ENCODE measurements at regions not wholly inside any gene's neighbourhood (a gene's known extent, or its start where the extent isn't known, plus 50 kb on each side); places are given as distances from the start of the nearest gene placed in this dataset.

- intact Hi-C loops (cut with DNase I): no loop called here
- no peaks in the 10 kb centered on the region for H3K36me3 ChIP-seq
- 77 to 86% methylated on average over 13 of the region's 13 CpGs for WGBS, 2 donors
- H3K4me3 ChIP-seq: no peak overlapping the region
- no peaks in the 10 kb centered on the region for H3K27me3 ChIP-seq
- TF ChIP-seq POLR2AphosphoS5 (IDR thresholded peaks at IDR 0.05) (no peak), EP300 (IDR thresholded peaks at IDR 0.05) (no peak), POLR2A (IDR thresholded peaks at IDR 0.05) (no peak), CTCF (IDR thresholded peaks at IDR 0.05) (no peak)
- peaks cover 0 to 27% (median 10%) of the 10 kb centered on the region in 4 donors for H3K4me1 ChIP-seq
- DNase-seq: no peak
- H3K27ac ChIP-seq: peak overlapping the region; percentile 28 to 82 (median 49)
- no peaks in the 10 kb centered on the region for H3K9me3 ChIP-seq
Measured at GRCh38 chr4:41358647-41359421, 102.1 kb downstream of the UCHL1 start.

- H3K4me1 ChIP-seq: peaks cover 0 to 27% (median 10%) of the 10 kb centered on the region in 4 donors
- no peak for TF ChIP-seq CTCF (IDR thresholded peaks at IDR 0.05)
- TF ChIP-seq POLR2A (IDR thresholded peaks at IDR 0.05): no peak
- TF ChIP-seq POLR2AphosphoS5 (IDR thresholded peaks at IDR 0.05): no peak
- no peak for TF ChIP-seq EP300 (IDR thresholded peaks at IDR 0.05)
- no peak overlapping the region for H3K4me3 ChIP-seq
- no peaks in the 10 kb centered on the region for H3K27me3 ChIP-seq
- 55 to 83% methylated on average over 5 of the region's 5 CpGs for WGBS, 2 donors
- DNase-seq: no peak
- peak overlapping the region in 3 of 4 donors; percentile 47 to 82 (median 51) for H3K27ac ChIP-seq
- no peaks in the 10 kb centered on the region for H3K9me3 ChIP-seq
- no peaks in the 10 kb centered on the region for H3K36me3 ChIP-seq
- intact Hi-C loops (cut with DNase I): no loop called here
Measured at GRCh38 chr4:41359422-41359775, 102.7 kb downstream of the UCHL1 start.

DNA sequence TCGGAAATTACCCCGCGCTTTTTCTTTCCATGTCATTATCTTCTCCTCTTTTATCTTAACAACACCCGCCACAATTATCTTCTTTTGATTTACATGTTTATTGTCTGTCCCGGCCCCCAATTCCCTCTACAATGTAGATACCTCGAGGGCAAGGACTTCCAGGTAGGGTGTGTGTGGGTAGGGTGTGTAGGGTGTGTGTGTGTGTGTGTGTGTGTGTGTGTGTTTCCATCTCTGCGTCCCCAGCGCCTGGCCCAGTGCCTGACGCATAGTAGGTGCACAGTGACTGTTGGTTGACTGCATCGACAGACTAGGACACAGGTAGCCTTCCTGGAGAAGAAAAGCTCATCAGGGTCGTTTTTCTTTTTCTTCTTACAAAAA is 103.1 kb downstream of the UCHL1 start:
- no peak for TF ChIP-seq POLR2AphosphoS5 (IDR thresholded peaks at IDR 0.05)
- TF ChIP-seq CTCF (IDR thresholded peaks at IDR 0.05): no peak
- TF ChIP-seq POLR2A (IDR thresholded peaks at IDR 0.05): no peak
- no peak for TF ChIP-seq EP300 (IDR thresholded peaks at IDR 0.05)
- intact Hi-C loops (cut with DNase I): loop anchor here (2.0 to 5.0 kb wide), 4 partner anchors 78 to 285 kb away; partner anchors contain the start of gene LIMCH1
- 18 to 42% methylated on average over 11 of the region's 11 CpGs for WGBS, 2 donors
- no peaks in the 10 kb centered on the region for H3K27me3 ChIP-seq
- no peak for DNase-seq
- H3K27ac ChIP-seq: peak overlapping the region; percentile 71 to 91 (median 82)
- H3K4me3 ChIP-seq: peak overlapping the region; percentile 70 to 93 (median 86)
- H3K9me3 ChIP-seq: no peaks in the 10 kb centered on the region
- peaks cover 0 to 27% (median 10%) of the 10 kb centered on the region in 4 donors for H3K4me1 ChIP-seq
- no peaks in the 10 kb centered on the region for H3K36me3 ChIP-seq

DNA sequence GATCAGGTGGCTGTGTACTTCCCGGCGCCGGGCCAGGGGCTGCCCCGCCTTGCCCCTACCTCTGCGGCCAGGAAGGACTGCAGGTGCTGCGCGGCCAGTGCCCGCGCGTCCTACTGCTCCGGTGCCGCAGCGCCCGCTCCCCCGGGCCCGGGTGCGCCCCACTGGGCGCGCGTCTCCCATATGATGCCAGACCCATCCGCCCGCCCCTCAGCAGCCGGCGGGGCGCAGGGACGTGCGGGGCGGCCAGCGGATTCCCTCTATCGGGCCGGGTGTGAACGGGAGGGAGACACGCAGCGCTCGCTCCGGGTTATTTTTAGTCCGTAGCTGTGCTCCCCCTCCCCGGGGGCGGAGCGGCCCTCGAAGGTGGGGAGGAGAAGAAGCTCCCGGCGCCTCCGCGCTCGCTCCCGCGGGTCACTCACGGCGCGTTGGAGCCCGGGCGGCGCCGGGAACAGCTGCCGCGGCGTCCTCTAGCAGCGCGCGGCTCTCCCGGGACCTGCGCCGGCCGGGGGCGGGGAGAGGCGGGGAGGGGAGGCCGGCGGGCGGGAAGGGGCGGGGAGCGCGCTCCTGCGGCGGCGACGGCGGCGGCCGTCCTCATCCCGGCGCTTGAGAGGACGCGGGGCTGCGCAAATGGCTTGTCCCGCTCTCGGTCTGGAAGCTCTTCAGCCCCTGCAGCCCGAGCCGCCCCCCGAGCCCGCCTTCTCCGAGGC is 103.6 kb downstream of the UCHL1 start:
- Histone ChIP-seq H3K27ac (peak overlapping the region; percentile 71 to 91 (median 82)), H3K36me3 (no peaks in the 10 kb centered on the region), H3K4me3 (peak overlapping the region; percentile 70 to 93 (median 86)), H3K4me1 (peaks cover 0 to 27% (median 10%) of the 10 kb centered on the region in 4 donors), H3K9me3 (no peaks in the 10 kb centered on the region), H3K27me3 (no peaks in the 10 kb centered on the region)
- TF ChIP-seq EP300 (IDR thresholded peaks at IDR 0.05) (no peak), CTCF (IDR thresholded peaks at IDR 0.05) (no peak), POLR2AphosphoS5 (IDR thresholded peaks at IDR 0.05) (peak in 2 of 4 donors; percentile 30 to 47)
- peak; percentile 81 for DNase-seq
- 1% methylated on average over 92 of the region's 92 CpGs for WGBS, 2 donors
- intact Hi-C loops (cut with DNase I): loop anchor here (2.0 to 5.0 kb wide), 4 partner anchors 78 to 284 kb away; partner anchors contain the start of gene LIMCH1

All from sigmoid colon (tissue), 6 donors.